ENCODE measurements at regions not wholly inside any gene's neighbourhood (a gene's known extent, or its start where the extent isn't known, plus 50 kb on each side); places are given as distances from the start of the nearest gene placed in this dataset.
A peak's percentile ranks its signal among the peaks of the same experiment; 100 is the strongest.

DNA sequence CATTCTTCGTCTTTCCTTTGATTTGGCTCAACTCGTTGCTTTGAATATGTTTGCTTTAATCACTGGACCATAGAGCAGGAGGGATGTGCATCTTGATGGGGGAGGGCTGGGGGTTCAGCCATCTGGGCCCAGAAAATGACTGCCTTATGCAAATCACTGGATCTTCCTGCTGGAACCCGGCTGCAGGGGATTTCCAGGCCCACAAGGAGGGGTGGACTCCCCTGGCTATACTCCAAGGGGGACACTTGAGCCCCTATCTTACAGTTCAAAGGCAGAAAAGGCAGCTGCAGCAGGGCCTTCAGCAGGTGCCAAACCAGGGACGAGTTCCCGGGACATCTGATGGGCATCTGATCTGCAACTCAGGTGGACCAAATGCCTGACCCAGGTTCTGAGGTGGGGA is 122.5 kb downstream of the DICER1 start:
- DNase-seq, result no peak

DNA sequence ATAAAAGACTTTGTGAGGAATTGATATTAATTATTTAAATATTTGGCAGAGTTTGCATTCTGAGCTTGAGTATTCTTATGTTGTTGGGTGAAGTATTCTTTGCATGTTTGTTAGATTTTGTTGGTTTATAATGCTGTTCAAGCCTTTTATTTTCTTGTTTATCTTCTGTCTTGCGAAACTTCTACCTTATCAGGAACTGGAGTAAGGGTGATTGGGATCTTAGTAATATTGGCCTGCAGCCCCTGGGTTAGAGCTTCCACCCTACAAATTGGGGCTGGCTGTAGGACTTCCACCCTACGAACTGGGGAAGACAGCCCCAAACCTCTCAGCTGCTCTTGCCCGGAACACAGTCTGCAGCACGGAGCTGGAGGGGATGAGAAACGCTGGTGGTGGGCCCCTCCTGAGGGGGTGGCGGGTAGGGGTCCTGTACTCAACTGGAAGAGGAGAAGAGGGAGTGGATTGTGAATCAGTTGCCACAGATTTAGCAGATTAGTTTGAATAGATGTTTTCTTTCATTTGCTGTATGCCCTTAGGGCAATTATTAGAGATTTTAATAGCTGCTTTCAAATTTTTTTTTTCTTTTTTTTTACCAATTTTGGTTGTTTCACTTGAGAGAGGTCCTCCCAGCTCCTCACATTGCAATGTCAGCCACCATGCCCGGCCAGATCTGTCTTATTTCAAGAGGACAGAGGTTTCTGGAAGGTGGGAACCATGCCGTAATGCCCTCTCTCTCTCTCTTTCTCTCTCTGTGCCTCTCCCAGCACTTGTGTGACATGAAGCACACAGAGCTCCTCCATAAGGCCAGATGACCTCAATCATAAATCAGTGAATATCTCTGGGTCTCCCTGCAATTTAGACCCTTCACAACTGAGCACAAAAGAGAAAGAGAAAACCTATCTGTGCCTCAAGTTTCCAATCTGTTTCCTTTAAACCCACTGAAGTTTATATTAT is 123.4 kb downstream of the DICER1 start:
- no peak for DNase-seq

DNA sequence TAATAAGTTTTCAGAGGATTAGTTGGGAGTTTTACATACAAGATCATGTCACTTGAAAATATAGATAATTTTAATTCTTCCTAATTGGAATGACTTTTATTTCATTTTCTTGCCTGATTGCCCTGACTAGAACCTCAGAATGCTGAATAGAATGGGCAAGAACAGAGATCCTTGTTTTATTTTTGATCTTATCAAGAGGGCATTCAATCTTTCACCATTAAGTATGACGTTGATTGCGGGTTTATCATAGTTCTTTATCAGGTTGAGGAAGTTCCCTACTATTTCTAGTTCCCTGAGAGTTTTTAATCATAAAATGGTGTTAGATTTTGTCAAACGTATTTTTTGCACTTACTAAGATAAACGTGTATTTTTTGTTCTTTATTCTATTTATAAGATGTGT is 124.3 kb downstream of the DICER1 start:
- DNase-seq, result no peak

DNA sequence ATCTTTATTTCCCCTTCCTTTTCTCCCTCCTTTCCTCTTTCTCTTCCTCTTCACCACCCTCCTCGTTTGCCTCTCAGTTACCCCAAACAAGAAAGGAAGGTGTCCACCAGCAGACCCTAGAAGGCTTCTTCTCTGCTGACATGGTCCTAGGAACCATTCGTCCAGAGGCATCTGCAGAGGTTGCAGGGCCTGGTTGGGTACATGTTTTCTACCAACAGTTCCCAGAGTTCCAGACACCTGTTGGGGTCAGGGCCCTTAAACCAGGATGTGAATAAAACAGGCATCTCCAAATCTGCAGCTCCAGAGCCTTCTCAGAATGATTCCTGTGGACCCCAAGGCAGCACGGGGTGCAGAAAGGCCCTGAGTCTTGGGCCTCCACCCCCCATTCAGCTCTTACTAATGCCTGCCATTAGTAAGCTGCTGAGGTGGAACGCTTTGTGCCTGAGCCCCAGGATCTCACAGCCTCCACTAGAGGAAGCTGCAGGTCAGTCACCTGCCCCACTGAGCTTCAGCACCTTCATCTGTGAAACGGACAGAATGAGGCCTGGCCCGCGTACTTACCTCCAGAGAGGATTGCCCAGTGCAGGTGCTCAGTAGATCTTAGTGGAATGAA is 130.4 kb downstream of the DICER1 start:
- DNase-seq, result no peak

DNA sequence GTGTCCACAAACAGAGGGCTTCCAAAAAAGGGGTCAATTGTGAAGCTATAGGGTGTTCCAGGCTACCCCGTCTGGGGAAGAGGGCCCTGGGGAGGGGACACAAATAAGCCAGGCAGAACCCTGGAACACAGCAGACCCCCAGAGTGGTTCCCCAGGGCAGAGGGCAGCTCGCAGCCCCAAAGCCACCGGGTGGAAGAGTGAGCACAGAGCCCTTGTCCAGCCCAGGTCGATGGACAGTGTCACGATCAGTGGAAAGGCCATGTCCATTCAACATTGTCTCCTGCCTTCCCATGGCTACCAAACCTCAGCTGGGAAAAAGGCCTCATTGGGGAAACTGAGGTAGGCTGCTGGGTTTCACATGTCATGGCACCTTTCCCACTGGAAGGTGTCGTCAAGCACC is 131.4 kb downstream of the DICER1 start:
- no peak for DNase-seq

DNA sequence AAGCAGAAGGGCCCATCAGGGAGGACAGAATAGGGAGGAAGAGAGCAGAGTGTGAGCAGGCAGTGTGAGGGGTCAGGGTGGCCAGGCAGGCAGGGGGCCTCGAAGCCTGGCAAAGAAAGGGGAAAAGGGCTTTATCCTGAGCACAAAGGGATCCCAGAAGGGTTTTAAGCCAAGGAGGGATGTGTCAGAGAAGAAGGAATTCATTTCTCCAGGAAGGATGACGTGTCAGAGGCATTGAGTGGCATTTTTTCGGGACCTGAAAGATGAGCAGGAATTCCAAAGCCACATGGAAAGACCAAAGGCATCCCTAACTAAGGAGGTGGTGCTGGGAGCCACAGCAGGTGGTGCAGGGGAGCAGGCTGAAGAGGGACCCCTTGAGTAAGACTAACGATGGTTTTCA is 132.1 kb downstream of the DICER1 start:
- no peak for DNase-seq

DNA sequence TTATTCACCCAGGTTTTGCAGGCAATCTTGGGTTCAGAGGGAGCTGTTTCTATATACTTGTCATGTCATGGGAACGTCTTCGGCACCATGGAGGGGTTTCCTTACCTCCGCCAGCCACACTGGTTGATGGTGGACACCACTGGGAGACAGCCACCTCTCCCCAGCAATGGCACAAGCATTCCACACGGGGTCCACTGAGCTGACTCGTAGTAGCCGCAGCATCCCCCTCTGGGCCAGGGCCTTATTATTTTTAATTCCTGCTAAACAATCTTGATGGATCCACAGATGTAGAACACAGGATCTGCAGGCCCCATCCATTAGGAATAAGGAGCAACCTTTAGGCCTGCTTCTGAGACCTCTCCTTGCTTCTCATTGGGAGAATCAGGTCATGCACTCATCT is 132.9 kb downstream of the DICER1 start:
- no peak for DNase-seq

DNA sequence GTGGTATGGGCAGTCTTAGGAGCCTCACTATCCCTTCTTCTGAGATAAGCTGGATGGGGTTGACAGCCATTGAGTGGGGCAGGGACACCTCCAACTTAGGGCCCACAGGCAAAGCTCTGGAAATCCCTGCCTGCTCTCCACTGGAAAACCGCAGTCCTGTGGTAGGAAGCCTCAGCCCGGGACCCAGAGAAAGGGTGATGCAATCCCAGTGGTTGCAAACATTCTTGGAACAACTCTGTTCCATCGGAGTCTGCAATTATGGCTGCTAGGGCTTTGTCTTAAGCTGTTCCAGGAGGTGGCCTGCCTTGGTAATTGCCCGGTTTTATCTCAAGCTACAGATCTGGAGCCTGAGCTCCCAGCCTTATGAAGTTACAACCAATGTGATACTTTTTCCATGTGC is 133.4 kb downstream of the DICER1 start:
- no peak for DNase-seq

DNA sequence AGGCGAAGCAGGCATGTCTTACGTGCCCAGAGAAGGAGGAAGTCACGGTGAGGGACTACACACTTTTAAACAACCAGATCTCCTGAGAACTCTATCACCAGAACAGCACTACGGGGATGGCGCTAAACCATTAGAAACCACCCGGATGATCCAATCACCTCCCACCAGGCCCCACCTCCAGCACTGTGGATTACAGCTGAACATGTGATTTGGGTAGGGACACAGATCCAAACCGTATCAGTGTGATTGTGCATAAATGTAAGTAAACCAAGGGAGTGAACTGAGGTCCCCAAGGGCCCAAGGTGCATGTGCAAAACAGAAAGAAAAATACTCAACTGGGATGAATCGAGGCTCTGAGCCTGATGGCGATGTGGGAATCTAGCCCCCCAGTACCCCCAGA is 134.2 kb downstream of the DICER1 start:
- no peak for DNase-seq

DNA sequence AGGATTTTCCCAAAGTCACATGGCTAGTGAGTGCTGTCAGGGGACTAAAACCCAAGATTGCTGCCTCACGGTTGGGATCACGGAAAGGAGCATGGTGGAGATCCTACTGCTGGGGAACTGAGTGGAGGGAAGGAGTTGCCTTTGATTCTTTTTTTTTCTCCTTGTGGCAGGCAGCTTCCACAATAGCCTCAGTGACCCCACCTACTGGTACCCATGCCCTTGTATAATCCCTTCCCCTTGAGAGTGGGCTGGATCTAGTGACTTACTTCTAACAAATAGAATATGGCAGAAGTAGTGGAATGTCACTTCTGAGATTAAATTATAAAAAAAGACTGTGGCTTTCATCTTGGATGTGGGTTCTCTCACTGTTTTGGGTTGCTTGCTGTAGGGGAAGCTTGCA is 135.7 kb downstream of the DICER1 start:
- no peak for DNase-seq

DNA sequence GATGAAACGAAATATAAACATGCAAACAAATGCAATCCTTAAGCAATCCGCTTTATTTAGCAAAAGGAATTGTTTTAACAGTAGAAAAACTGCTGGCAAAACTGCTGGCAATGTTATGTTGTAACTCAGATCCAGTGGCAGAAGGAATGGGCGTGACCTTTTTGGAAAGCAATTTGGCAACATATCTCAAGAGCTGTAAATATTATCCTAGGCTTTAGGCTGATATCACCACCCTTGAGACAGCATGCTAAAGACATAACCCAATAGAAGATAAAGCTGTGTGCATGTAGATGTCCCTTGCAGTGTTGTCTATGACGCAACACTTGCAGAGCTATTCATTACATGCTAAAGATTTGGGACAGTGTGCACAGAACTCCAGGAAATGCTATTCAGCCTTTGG is 138.5 kb downstream of the DICER1 start:
- DNase-seq, result no peak

DNA sequence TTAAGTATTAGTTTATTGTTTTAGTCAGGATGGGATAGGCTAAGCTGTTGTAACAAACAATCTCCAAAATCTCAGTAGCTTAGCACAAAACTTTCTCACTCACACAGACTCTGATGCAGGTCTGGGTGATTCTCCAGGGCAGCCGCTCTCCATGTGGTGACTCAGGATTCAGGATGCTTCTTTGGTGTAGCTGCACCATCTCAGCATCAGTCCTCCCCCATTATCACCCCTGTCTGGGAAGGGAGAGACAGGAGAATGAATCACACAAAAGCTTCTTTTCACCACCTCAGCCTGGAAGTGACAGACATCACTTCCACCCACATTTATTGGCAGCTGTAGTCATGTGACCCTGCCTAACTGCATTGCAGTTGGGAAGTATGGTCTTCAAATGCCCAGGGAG is 142.3 kb downstream of the DICER1 start:
- no peak for DNase-seq

DNA sequence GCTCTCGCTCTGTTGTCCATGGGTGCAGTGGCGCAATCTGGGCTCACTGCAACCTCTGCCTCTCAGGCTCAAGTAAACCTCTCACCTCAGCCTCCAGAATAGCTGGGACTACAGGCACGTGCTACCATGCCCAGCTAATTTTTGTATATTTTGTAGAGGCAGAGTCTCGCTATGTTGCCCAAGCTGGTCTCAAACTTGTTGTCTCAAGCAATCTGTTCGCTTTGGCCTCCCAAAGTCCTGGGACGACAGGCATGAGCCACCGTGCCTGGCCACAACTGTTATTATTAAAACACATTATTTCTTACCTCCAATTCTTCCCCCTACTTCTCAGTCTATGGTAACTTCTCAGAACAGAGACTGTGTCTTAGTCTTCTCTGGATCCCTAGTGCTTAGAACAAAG is 143.3 kb downstream of the DICER1 start:
- DNase-seq, result no peak

DNA sequence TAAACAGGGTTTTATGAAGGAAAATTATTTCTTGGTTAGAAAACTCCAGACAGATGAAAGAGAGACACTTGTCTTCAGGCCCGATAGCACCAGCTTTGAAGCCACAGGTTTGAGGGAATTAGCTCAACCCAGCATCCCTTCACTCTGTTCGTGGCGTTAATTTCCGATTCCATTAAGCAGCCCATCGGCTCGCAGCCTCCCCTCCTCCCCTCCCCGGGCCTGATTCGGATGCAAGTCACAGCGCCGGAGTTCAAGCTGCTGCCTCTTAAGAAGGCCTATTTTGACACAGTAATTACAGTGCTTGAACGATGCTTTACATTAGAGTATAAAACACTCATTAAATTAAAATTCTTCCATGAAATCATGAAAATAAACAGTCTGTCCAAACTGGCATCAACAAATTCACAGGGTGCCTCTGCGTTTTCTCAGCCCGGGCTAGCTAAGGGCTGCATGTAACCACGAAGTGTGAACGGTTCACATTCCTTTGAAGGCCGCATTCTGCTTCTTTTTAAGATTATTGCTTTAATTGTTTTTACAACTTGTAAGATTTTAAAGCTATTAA is 145.8 kb downstream of the DICER1 start:
- DNase-seq, result peak; percentile 53

DNA sequence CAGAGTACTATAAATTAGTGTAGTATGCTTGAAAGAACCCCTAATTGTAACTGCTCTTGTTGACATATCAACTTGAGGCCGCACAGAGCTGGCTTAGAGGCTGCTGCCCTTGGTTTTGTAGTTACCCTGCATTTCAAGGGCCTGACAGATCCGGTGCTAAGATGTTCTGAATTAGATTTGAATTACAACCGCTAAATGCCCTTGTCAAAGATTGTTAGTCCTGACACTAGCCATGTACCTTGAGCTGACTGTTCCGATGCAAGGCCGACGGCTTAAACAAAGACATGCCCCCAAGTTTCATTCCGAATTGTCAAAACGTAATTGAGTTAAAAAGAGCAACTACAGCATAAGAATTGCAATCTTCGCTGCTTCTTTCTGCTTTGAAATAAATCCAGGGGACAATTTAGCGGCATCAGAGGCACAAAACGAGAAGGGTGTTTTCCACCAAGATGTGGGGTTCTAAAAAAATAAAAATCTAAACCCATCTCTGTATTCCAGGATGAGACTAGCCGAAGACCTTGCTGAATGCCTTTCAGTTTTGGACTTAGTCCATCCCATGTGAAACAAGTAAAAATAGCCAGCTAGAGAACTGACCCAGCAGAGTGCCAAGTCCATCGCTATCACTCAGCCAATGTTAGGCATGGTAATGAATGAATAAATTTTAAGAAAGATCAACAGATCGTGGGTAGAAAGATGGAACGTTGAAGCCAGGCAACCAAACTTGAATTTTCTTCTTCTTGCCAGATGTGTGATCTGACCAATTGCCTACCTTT is 148.7 kb downstream of the DICER1 start:
- peak; percentile 70 for DNase-seq

DNA sequence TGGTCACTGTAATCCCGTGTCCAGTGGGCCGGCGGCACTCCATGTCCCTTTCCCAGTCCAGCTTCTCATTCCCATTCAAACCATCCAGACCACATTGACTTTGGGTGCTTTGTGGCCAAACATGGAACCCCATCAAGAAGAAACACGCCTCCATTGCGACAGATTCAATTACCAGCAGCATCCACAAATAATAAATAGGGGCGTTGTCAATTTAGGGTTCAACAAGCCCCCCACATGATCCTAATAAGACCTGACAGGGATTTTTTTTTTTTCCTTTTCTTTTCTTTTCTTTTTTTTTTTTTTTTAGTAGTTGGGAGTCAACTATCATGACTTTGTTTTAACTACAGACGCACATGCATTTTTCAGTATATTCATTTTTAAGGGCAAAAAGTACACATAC is 149.4 kb downstream of the DICER1 start:
- DNase-seq, result peak; percentile 66

DNA sequence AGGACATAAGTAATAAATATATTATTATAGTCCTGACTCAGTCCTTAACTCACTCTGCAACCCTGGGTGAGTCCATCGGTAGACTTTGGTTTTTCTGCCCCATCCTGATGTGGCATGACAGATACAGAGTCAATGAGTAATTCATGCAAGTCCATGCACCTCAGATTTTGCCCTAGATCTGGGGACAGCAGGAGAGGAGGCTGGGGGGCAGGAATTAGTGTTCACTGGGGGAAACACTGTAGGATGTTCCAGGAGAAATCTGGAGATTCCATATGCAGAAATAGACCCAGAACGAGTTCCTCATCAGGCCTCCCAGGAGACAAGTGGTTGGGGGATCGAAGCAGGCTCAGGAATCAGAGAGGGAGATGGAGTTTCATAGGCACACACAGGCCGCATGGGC is 150.8 kb downstream of the DICER1 start:
- no peak for DNase-seq

DNA sequence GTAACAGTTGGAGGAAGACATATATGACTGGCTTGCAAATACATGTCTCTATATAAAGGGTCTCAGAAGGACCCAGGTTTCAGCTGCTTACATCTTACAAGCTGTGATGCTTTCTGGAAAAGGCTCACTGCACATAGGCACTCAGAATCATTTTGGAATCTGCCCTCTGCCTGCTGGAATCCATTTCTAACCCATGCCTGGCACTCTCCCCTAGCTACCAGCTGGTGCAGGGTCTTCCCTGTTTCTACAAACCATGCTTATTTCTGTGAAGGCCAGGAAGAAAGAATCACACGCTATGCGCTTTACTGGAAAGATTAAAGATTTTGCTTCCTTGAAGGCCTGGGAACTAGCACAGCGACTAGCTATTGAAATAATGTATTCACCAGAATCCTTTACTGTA is 151.3 kb downstream of the DICER1 start:
- DNase-seq, result no peak

DNA sequence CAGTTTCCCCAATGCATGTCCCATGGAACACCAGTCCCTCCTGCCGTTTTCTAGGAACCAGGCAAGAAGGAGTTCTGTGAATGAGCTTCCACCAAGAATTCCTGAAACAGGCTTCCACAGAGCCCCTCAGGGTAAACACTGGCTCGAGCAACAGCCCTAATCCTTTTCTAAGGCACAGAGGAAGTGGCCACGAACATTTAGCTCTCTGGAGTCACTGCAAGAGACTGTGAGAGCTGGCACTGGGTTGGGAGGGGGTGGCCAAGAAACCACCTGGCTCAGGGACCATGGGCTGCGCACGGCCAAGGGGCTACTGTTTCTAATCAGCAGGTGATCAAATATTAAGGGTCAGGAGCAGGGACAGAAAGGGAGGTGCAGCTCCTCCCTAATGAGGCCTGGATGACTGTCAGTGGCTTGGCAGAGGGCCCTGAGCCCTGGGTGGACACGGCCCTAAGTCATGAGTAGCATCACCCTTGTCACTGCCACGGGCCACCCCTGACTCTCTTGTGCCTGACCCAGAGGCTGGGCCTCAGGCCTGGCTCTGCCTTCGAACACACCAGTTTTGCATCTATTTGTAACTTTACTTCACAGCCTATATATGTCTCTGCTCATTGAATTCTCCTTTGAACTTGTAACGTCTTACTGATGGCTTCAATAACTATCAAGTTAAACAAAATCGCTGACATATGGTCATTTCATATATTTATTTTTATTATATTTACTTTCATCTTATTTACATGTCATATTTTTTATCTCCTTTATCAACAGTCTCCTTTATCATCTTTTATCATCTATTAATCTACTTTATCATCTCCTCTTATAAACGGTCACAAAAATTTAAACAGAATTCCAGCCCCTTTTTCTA is 154.0 kb downstream of the DICER1 start:
- DNase-seq, result no peak

DNA sequence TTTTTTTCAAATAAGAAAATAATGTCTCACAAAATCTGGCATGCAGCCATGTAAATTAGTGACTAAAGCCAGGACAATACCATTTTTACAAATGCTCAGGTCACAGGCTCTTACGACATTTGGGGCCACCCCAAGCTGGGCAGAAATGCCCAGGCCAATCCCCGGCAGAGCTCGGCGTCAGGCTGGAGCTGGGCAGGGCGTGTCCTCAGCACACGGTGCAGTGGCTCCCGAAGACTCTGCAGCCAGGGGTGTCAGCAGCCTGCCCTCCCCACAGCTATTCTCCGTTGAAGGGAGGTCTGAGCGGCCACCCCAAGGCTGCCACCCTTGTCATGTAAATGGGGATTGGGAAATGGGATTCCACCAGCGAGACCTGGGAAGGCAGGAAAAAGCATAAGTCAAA is 158.6 kb downstream of the DICER1 start:
- DNase-seq, result no peak

DNA sequence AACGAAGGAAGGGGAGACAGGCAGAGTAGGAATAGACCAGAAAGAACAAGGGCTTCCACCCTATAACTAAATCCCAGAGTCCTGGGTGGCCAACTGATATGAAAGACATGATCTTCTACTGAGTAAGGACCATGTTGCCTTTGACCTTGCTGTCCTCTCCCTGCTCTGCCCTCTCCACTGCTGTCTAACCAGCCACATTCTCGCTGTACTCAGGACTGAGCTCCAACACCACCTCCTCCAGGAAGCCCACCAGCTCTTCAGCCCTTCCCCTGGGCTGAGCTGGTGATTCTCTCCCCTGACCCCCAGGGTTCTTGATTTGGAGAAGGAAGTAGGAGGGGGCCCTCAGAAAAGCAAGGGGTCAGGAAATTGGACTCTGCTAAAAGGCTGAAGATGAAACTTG is 159.2 kb downstream of the DICER1 start:
- DNase-seq, result no peak

DNA sequence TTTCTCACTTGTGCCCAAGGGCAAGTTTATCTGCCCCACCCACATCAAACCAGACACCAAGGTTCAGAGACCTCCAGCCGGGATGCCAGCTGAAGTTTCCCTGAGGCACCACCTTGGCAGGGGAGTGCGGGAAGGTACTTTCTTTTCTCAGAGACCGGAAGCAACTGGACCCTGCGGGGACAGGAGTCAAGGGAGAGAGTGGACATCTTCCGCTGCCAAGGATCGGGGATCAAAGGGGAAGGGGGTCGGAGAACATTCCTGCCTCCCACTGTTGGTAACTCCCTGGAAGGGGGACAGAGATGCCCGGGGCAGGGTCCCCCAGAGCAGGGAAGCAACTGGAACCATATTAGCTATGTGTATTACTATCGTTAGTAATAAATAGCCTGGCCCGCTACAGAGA is 161.8 kb downstream of the DICER1 start:
- DNase-seq, result no peak

DNA sequence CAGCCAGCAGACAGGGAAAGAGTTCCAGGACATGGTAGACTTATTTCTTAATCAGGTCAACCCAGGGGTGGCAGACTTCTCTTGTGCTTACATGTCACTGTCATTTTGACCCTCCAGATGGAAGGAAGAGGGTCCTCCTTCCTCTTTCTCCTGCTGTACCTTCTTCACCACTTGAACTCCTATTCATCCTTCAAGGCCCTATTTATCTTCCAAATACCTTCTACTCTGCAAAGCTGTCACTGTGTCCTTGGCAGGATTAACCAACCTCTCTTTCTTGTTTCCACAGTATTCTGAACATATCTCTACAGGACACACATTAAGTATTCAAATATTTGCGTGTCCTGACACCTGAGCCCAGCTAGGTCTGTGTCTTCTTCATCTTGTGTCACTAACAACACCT is 163.1 kb downstream of the DICER1 start:
- no peak for DNase-seq
